ENCODE measurements at regions not wholly inside any gene's neighbourhood (a gene's known extent, or its start where the extent isn't known, plus 50 kb on each side); places are given as distances from the start of the nearest gene placed in this dataset.

GRCh38 chr11:103807806-103808205, 228.6 kb upstream of the DDI1 start (continued):
- no peak for TF ChIP-seq ZFP69B (tag by site-specific recombination; IDR thresholded peaks at IDR 0.05)
- TF ChIP-seq, protein P1, sequence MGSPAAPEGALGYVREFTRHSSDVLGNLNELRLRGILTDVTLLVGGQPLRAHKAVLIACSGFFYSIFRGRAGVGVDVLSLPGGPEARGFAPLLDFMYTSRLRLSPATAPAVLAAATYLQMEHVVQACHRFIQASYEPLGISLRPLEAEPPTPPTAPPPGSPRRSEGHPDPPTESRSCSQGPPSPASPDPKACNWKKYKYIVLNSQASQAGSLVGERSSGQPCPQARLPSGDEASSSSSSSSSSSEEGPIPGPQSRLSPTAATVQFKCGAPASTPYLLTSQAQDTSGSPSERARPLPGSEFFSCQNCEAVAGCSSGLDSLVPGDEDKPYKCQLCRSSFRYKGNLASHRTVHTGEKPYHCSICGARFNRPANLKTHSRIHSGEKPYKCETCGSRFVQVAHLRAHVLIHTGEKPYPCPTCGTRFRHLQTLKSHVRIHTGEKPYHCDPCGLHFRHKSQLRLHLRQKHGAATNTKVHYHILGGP (tag by site-specific recombination; IDR thresholded peaks at IDR 0.05) = no peak
- no peak for TF ChIP-seq REST (tag by site-specific recombination; IDR thresholded peaks at IDR 0.05)
- no peak for TF ChIP-seq ZNF266 (tag by site-specific recombination; IDR thresholded peaks at IDR 0.05; ENCODE audit: low read depth)

DNA sequence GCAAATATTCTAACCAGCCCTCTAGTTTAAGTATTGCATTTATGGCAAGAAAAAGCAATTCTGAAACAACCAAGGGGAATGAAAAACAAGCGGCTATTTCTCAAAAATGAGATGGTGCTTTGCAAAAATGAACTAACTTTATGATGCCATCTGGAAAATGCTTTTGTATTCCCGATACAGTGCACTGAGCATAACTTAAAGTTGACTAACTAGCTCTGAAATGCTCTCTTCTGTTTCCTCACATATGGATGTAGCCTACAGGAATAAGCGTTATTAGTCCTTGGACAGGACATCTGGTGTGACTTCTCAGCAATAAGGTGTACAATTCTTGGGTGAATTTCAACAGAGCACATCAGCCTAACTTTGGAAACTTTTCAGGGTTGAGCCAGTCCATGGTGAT, 228.2 kb upstream of the DDI1 start:
- no peak overlapping the region for H3K27ac ChIP-seq (ENCODE audit: extremely low read depth, low read depth, low read length)
- no peak for TF ChIP-seq ZNF530 (tag by site-specific recombination; IDR thresholded peaks at IDR 0.05; ENCODE audit: low read depth)
- TF ChIP-seq ZFP69B (tag by site-specific recombination; IDR thresholded peaks at IDR 0.05) = no peak
- TF ChIP-seq, protein P2, sequence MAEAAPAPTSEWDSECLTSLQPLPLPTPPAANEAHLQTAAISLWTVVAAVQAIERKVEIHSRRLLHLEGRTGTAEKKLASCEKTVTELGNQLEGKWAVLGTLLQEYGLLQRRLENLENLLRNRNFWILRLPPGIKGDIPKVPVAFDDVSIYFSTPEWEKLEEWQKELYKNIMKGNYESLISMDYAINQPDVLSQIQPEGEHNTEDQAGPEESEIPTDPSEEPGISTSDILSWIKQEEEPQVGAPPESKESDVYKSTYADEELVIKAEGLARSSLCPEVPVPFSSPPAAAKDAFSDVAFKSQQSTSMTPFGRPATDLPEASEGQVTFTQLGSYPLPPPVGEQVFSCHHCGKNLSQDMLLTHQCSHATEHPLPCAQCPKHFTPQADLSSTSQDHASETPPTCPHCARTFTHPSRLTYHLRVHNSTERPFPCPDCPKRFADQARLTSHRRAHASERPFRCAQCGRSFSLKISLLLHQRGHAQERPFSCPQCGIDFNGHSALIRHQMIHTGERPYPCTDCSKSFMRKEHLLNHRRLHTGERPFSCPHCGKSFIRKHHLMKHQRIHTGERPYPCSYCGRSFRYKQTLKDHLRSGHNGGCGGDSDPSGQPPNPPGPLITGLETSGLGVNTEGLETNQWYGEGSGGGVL (tag by site-specific recombination; IDR thresholded peaks at IDR 0.05) = no peak
- no peaks in the 10 kb centered on the region for H3K9me3 ChIP-seq (ENCODE audit: control insufficient read depth, insufficient read depth, low read depth, low read length)
- no peaks in the 10 kb centered on the region for H3K4me1 ChIP-seq (ENCODE audit: control insufficient read depth, insufficient read depth, low read length)
- H3K4me3 ChIP-seq (ENCODE audit: low read depth, low read length) = no peak overlapping the region
- no peaks in the 10 kb centered on the region for H3K36me3 ChIP-seq (ENCODE audit: control insufficient read depth in 2 of 2, insufficient read depth in 1 of 2, low read length in 2 of 2)
- ChIA-PET POLR2A (no interaction called here), CTCF (no interaction called here)

DNA sequence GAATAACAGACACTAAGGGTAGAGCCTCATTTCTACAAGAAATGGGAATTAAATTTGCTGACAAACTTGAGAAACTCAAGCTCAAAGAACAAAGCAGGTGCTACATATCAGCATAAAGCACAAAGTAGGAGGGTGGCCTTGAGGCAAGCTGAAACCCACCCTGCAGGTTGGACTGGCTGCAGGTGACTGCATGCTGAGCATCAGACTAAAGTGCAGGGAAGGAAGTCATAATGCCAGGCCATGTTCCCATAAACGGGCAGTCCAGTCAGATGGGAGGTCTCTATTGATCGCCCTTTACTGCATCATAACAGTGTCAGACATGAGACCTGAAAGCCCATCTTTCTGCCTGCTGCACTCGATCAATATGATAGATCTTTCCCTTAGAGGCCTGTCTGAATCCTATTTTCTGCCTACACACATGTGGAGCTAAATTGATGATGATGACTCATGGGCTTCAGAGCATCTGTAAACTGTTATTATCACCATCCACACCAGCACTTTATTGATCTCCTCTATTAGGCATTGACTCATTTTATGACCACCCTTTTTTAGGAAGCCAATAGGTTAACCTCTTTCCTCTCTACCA, 224.5 kb upstream of the DDI1 start:
- ChIA-PET POLR2A (no interaction called here), CTCF (no interaction called here)
- no peaks in the 10 kb centered on the region for H3K4me1 ChIP-seq (ENCODE audit: control insufficient read depth, insufficient read depth, low read length)
- no peak overlapping the region for H3K27ac ChIP-seq (ENCODE audit: extremely low read depth, low read depth, low read length)
- no peaks in the 10 kb centered on the region for H3K36me3 ChIP-seq (ENCODE audit: control insufficient read depth in 2 of 2, insufficient read depth in 1 of 2, low read length in 2 of 2)
- H3K4me3 ChIP-seq (ENCODE audit: low read depth, low read length) = no peak overlapping the region
- H3K9me3 ChIP-seq (ENCODE audit: control insufficient read depth, insufficient read depth, low read depth, low read length) = no peaks in the 10 kb centered on the region
- TF ChIP-seq ZNF600 (tag by site-specific recombination; IDR thresholded peaks at IDR 0.05) = no peak
- TF ChIP-seq ZNF701 (tag by site-specific recombination; IDR thresholded peaks at IDR 0.05) = no peak
- TF ChIP-seq PRDM1 (tag by site-specific recombination; IDR thresholded peaks at IDR 0.05) = no peak
- TF ChIP-seq TCF7L2 (IDR thresholded peaks at IDR 0.05; ENCODE audit: borderline replicate concordance, low read depth, low read length) = no peak
- TF ChIP-seq, protein P2 (tag by site-specific recombination; IDR thresholded peaks at IDR 0.05) = no peak
- no peak for TF ChIP-seq ZNF514 (tag by site-specific recombination; IDR thresholded peaks at IDR 0.05)
- TF ChIP-seq ZBTB1 (tag by site-specific recombination; IDR thresholded peaks at IDR 0.05) = no peak
- TF ChIP-seq PRDM10 (tag by site-specific recombination; IDR thresholded peaks at IDR 0.05) = no peak
- no peak for TF ChIP-seq ZNF302 (tag by site-specific recombination; IDR thresholded peaks at IDR 0.05; ENCODE audit: low read depth)
- no peak for TF ChIP-seq MEIS1 (CRISPR knock-in tag; IDR thresholded peaks at IDR 0.05; ENCODE audit: borderline replicate concordance)
- TF ChIP-seq, protein P3, sequence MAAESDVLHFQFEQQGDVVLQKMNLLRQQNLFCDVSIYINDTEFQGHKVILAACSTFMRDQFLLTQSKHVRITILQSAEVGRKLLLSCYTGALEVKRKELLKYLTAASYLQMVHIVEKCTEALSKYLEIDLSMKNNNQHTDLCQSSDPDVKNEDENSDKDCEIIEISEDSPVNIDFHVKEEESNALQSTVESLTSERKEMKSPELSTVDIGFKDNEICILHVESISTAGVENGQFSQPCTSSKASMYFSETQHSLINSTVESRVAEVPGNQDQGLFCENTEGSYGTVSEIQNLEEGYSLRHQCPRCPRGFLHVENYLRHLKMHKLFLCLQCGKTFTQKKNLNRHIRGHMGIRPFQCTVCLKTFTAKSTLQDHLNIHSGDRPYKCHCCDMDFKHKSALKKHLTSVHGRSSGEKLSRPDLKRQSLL (tag by site-specific recombination; IDR thresholded peaks at IDR 0.05) = no peak
- TF ChIP-seq ZFP69B (tag by site-specific recombination; IDR thresholded peaks at IDR 0.05) = no peak
- TF ChIP-seq ZNF626 (tag by site-specific recombination; IDR thresholded peaks at IDR 0.05) = no peak
- no peak for TF ChIP-seq ZNF785 (tag by site-specific recombination; IDR thresholded peaks at IDR 0.05)

Data from HEK293 (cell line).